Retinal pigment epithelial cell (primary cell): ENCODE measurements at regions not wholly inside any gene's neighbourhood (a gene's known extent, or its start where the extent isn't known, plus 50 kb on each side); places are given as distances from the start of the nearest gene placed in this dataset.

ENCODE experiments used
- DNase-seq: peaks from one replicate; pipeline ENCODE4 v3.0.0-alpha.2; 2010; ENCODE audit warnings: low read depth
- H3K4me3 ChIP-seq: 2 replicates; pipeline ENCODE4 v1.5.1; 2011; ENCODE audit warnings: mild to moderate bottlenecking, low read length, control low read depth, moderate library complexity
- CTCF ChIP-seq: conservative IDR thresholded peaks from 2 replicates; pipeline ENCODE4 v1.5.1; 2011; ENCODE audit warnings: low read depth, low read length, control low read depth, inconsistent platforms

- no peak for DNase-seq
- no peak overlapping the region for H3K4me3 ChIP-seq
- no peak for TF ChIP-seq CTCF
These were observed 422.2 kb upstream of the CDH11 start for GRCh38 chr16:65543781-65544740.

GRCh38 chr16:65541646-65542045, 419.8 kb upstream of the CDH11 start:
- no peak overlapping the region for H3K4me3 ChIP-seq
- no peak for DNase-seq

GRCh38 chr16:65540901-65541300, 419.0 kb upstream of the CDH11 start:
- H3K4me3 ChIP-seq = no peak overlapping the region
- no peak for DNase-seq
- no peak for TF ChIP-seq CTCF

More at GRCh38 chr16:65541646-65542045, 419.8 kb upstream of the CDH11 start:
- no peak for TF ChIP-seq CTCF

- no peak overlapping the region for H3K4me3 ChIP-seq
- no peak for TF ChIP-seq CTCF
- DNase-seq = no peak
These were observed 417.1 kb upstream of the CDH11 start for GRCh38 chr16:65538976-65539375.

GRCh38 chr16:65537336-65537735, 415.5 kb upstream of the CDH11 start:
- TF ChIP-seq CTCF = no peak
- DNase-seq = no peak
- no peak overlapping the region for H3K4me3 ChIP-seq

GRCh38 chr16:65534121-65534528, 412.3 kb upstream of the CDH11 start:
- DNase-seq = no peak

More at GRCh38 chr16:65534121-65534528, 412.3 kb upstream of the CDH11 start:
- no peak overlapping the region for H3K4me3 ChIP-seq
- TF ChIP-seq CTCF = no peak
